Ovary (tissue), 7 donors: ENCODE measurements at regions not wholly inside any gene's neighbourhood (a gene's known extent, or its start where the extent isn't known, plus 50 kb on each side); places are given as distances from the start of the nearest gene placed in this dataset.
"Not testable (repeated sequence)": the region's sequence is repeated elsewhere in the genome, so short reads cannot be mapped to it uniquely, and the experiment has no call there.

ENCODE experiments used
- DNase-seq, 5 donors: peaks; one replicate each; pipeline ENCODE4 v3.0.0-alpha.2; 2019 to 2020
- H3K27ac ChIP-seq, 2 donors: fragments of 200-600 bp; one replicate each; pipeline versions ENCODE4 v1.5.1 to v1.8.0; 2019 to 2022
- H3K27me3 ChIP-seq: fragments of 200-600 bp; one replicate; pipeline ENCODE4 v1.8.0; 2022
- H3K36me3 ChIP-seq: fragments of 200-600 bp; sonication (generic); one replicate; pipeline ENCODE4 v1.5.1; 2019
- H3K4me1 ChIP-seq: one replicate; pipeline ENCODE4 v1.8.1; 2013; ENCODE audit warnings: mild to moderate bottlenecking, moderate library complexity; ENCODE audit not compliant: insufficient read depth
- H3K4me3 ChIP-seq: fragments of 200-600 bp; sonication (generic); one replicate; pipeline ENCODE4 v1.5.1; 2017
- H3K9me3 ChIP-seq, 2 donors: fragments of 200-600 bp in 1 of 2; sonication (generic) in 1 of 2; one replicate each; pipeline versions ENCODE4 v1.5.1 to v1.8.1; 2013 to 2019; ENCODE audit warnings: mild to moderate bottlenecking in 1 of 2, moderate library complexity in 1 of 2
- CTCF ChIP-seq, 3 donors: fragments of 450-650 bp in 2 of 3; fragments of 200-600 bp in 1 of 3; IDR thresholded peaks; one replicate each; pipeline versions ENCODE4 v1.5.1 to v1.8.0; 2016 to 2022; ENCODE audit warnings: antibody characterized with exemption in 3 of 3, mild to moderate bottlenecking in 1 of 3
- EP300 ChIP-seq: sonication (generic); formaldehyde crosslinking; IDR thresholded peaks from one replicate; pipeline ENCODE4 v1.6.1; 2017; ENCODE audit warnings: antibody characterized with exemption
- POLR2A ChIP-seq: fragments of 450-650 bp; IDR thresholded peaks from one replicate; pipeline ENCODE4 v1.6.1; 2017; ENCODE audit warnings: antibody characterized with exemption, mild to moderate bottlenecking, moderate library complexity
- WGBS, 3 donors: extraction: QIAGEN DNeasy Blood & Tissue Kit in 1 of 3; methylation state at CpG; one replicate each; pipeline versions ENCODE4 v1.1.5 to v1.1.7; 2013 to 2017; 5-methylcytosine and 5-hydroxymethylcytosine counted together
- intact Hi-C, 4 donors: fragments of 100-400 bp; cut with DNase I; formaldehyde crosslinking; loops; one replicate each; pipeline versions ENCODE4 v1.11.0 to v1.15.1; 2022 to 2023
- donor health status: DM: no; HTN: no; CAD: no; lungs with moderate emphysema.
- donor health status: DM: no; HTN: no; CAD: no.
- donor health status: Bipolar disorder and iron deficiency.
- donor health status: DM: no; HTN: no; CAD: no.
- donor health status: DM: yes; HTN: yes; CAD: no.

- H3K4me3 ChIP-seq = no peak overlapping the region
- H3K4me1 ChIP-seq = no peaks in the 10 kb centered on the region
- no peaks in the 10 kb centered on the region for H3K9me3 ChIP-seq
- no peaks in the 10 kb centered on the region for H3K27me3 ChIP-seq
- intact Hi-C loops = no loop called here
- TF ChIP-seq POLR2A = no peak
- no peak for TF ChIP-seq CTCF (IDR thresholded peaks at IDR 0.05)
- TF ChIP-seq EP300 = no peak
- DNase-seq = no peak
- no peaks in the 10 kb centered on the region for H3K36me3 ChIP-seq
- no peak overlapping the region for H3K27ac ChIP-seq
Observed at GRCh38 chr7:13115855-13116254, 428.4 kb downstream of the ARL4A start.

- TF ChIP-seq EP300 = no peak
- TF ChIP-seq CTCF (IDR thresholded peaks at IDR 0.05) = no peak
- no peak for TF ChIP-seq POLR2A
- Histone ChIP-seq H3K27me3 (no peaks in the 10 kb centered on the region), H3K4me3 (no peak overlapping the region), H3K4me1 (no peaks in the 10 kb centered on the region), H3K9me3 (no peaks in the 10 kb centered on the region), H3K27ac (no peak overlapping the region), H3K36me3 (no peaks in the 10 kb centered on the region)
- intact Hi-C loops = no loop called here
- no peak for DNase-seq
- WGBS, 3 donors = 26 to 44% (median 27%) methylated on average over 2 of the region's 2 CpGs
Observed at GRCh38 chr7:13117103-13117502, 429.7 kb downstream of the ARL4A start.

- Histone ChIP-seq H3K4me3 (no peak overlapping the region), H3K9me3 (no peaks in the 10 kb centered on the region), H3K36me3 (no peaks in the 10 kb centered on the region), H3K27ac (no peak overlapping the region), H3K4me1 (no peaks in the 10 kb centered on the region), H3K27me3 (no peaks in the 10 kb centered on the region)
- TF ChIP-seq EP300 (no peak), POLR2A (no peak), CTCF (IDR thresholded peaks at IDR 0.05) (no peak)
- no peak for DNase-seq
- intact Hi-C loops = no loop called here
Observed at GRCh38 chr7:13117592-13117991, 430.2 kb downstream of the ARL4A start.

GRCh38 chr7:13124629-13125028 is 437.2 kb downstream of the ARL4A start:
- 93 to 96% (median 93%) methylated on average over 2 of the region's 2 CpGs for WGBS, 3 donors
- DNase-seq, H3K27me3 ChIP-seq, H3K9me3 ChIP-seq, intact Hi-C loops, H3K4me1 ChIP-seq, H3K27ac ChIP-seq, H3K4me3 ChIP-seq, H3K36me3 ChIP-seq: not testable (repeated sequence)

GRCh38 chr7:13126347-13126746 is 438.9 kb downstream of the ARL4A start:
- Histone ChIP-seq H3K4me3 (no peak overlapping the region), H3K4me1 (no peaks in the 10 kb centered on the region), H3K27me3 (no peaks in the 10 kb centered on the region), H3K36me3 (no peaks in the 10 kb centered on the region), H3K9me3 (no peaks in the 10 kb centered on the region), H3K27ac (no peak overlapping the region)
- 72 to 89% (median 79%) methylated on average over 5 of the region's 5 CpGs for WGBS, 3 donors
- TF ChIP-seq CTCF (IDR thresholded peaks at IDR 0.05) (no peak), EP300 (no peak)
- intact Hi-C loops = no loop called here
- no peak for DNase-seq
